Endothelial cell of umbilical vein (primary cell): ENCODE measurements at regions not wholly inside any gene's neighbourhood (a gene's known extent, or its start where the extent isn't known, plus 50 kb on each side); places are given as distances from the start of the nearest gene placed in this dataset.
A peak's percentile ranks its signal among the peaks of the same experiment; 100 is the strongest.

Source experiments
- BruUV-seq: library from RNA; stranded (reverse); fragments of 400-500 nt; replicated peaks from 2 replicates; lab custom pipeline; 2021; lab: Mats Ljungman, UMichigan
- CTCF ChIA-PET: fragments of 300-600, 350-600 bp; sonication (Branson Sonifier 250); formaldehyde crosslinking; loops from one replicate; lab custom pipeline; 2021; ENCODE audit warnings: antibody characterized with exemption, inconsistent platforms; lab: Charles Lee
- POLR2A ChIA-PET: fragments of 300-600, 350-600 bp; sonication (Branson Sonifier 250); formaldehyde crosslinking; loops from one replicate; lab custom pipeline; 2021; ENCODE audit warnings: antibody characterized with exemption, inconsistent platforms; lab: Charles Lee
- DNase-seq: peaks from one replicate; pipeline ENCODE4 v3.0.0-alpha.2; 2011; ENCODE audit warnings: low read depth, low spot score
- FAIRE-seq: peaks from 2 replicates; lab custom pipeline; 2011; peaks lifted over from hg19 to GRCh38; lab: Jason Lieb, UNC
- H2AFZ ChIP-seq: 2 replicates; pipeline ENCODE4 v1.6.0; 2012; ENCODE audit warnings: low read depth, low read length, control low read depth, inconsistent platforms
- H3K27ac ChIP-seq: 2 replicates; pipeline ENCODE4 v1.5.1; 2011; ENCODE audit warnings: low read depth, mild to moderate bottlenecking, control low read depth, low read length, moderate library complexity; ENCODE audit not compliant: insufficient read depth
- H3K27me3 ChIP-seq, 2 experiments: 2 replicates each; pipeline versions ENCODE4 v1.6.0 to v1.6.1; 2011; ENCODE audit warnings: low read length in 2 of 2, mixed read lengths in 1 of 2; ENCODE audit not compliant: control insufficient read depth in 2 of 2, insufficient read depth in 2 of 2
- H3K36me3 ChIP-seq, 2 experiments: 2 replicates in 1 of 2; 3 replicates in 1 of 2; pipeline ENCODE4 v1.5.1; 2011; ENCODE audit warnings: low read length in 2 of 2, mild to moderate bottlenecking in 1 of 2, moderate library complexity in 1 of 2; ENCODE audit not compliant: control insufficient read depth in 2 of 2, insufficient read depth in 2 of 2; ENCODE audit errors: extremely low read depth in 1 of 2
- H3K4me1 ChIP-seq: 3 replicates; pipeline ENCODE4 v1.5.1; 2011; ENCODE audit warnings: mild to moderate bottlenecking, low read length; ENCODE audit not compliant: control insufficient read depth, insufficient read depth; ENCODE audit errors: extremely low read depth
- H3K4me2 ChIP-seq: 2 replicates; pipeline ENCODE4 v1.6.1; 2011; ENCODE audit warnings: low read length, control low read depth, mixed read lengths; ENCODE audit not compliant: insufficient read depth
- H3K4me3 ChIP-seq, 3 experiments: fragments of 200-600 bp in 1 of 3; sonication (generic), shearing (Covaris generic) in 1 of 3; replicated peaks in 1 of 3; 2 replicates each; pipeline ENCODE4 v1.5.1; 2011 to 2016; ENCODE audit warnings: control low read depth in 3 of 3, low read length in 3 of 3, mild to moderate bottlenecking in 2 of 3, inconsistent platforms in 1 of 3, low read depth in 1 of 3, moderate library complexity in 1 of 3; ENCODE audit not compliant: insufficient read depth in 1 of 3
- H3K79me2 ChIP-seq: 2 replicates; pipeline ENCODE4 v1.6.0; 2012; ENCODE audit warnings: low read length, inconsistent platforms; ENCODE audit not compliant: control insufficient read depth, insufficient read depth
- H3K9ac ChIP-seq: replicated peaks from 2 replicates; pipeline ENCODE3; 2011; ENCODE audit warnings: low read length, control low read depth; ENCODE audit not compliant: insufficient read depth; ENCODE audit errors: extremely low read depth
- H3K9me1 ChIP-seq: replicated peaks from 3 replicates; pipeline ENCODE4 v1.6.0; 2011; ENCODE audit warnings: mild to moderate bottlenecking, low read length; ENCODE audit not compliant: control insufficient read depth, insufficient read depth; ENCODE audit errors: extremely low read depth
- H3K9me3 ChIP-seq: replicated peaks from 2 replicates; pipeline ENCODE4 v1.5.1; 2012; ENCODE audit warnings: low read length, inconsistent platforms; ENCODE audit not compliant: control insufficient read depth, insufficient read depth
- H4K20me1 ChIP-seq: replicated peaks from 2 replicates; pipeline ENCODE3; 2011; ENCODE audit warnings: mild to moderate bottlenecking, low read length; ENCODE audit not compliant: control insufficient read depth, insufficient read depth; ENCODE audit errors: extremely low read depth
- CTCF ChIP-seq, 2 donors: IDR thresholded peaks; 1 replicate in 1 of 2; 2 replicates in 1 of 2; pipeline ENCODE4 v1.5.1; 2011; ENCODE audit warnings: low read length in 2 of 2, mild to moderate bottlenecking in 2 of 2, moderate library complexity in 2 of 2, control low read depth in 1 of 2, inconsistent platforms in 1 of 2, low read depth in 1 of 2; ENCODE audit not compliant: insufficient read depth in 1 of 2; ENCODE audit errors: extremely low read depth in 1 of 2
- EZH2 ChIP-seq: IDR thresholded peaks from 2 replicates; pipeline ENCODE4 v1.6.1; 2012; ENCODE audit warnings: borderline replicate concordance, low read depth, mild to moderate bottlenecking, moderate library complexity, low read length, inconsistent platforms; ENCODE audit not compliant: severe bottlenecking
- FOS ChIP-seq: IDR thresholded peaks from 2 replicates; pipeline ENCODE4 v1.6.1; 2011; ENCODE audit warnings: mild to moderate bottlenecking, low read length, moderate library complexity, borderline replicate concordance; ENCODE audit not compliant: insufficient read depth
- GATA2 ChIP-seq: IDR thresholded peaks from 2 replicates; pipeline ENCODE4 v1.7.0; 2011; ENCODE audit warnings: low read depth, mild to moderate bottlenecking, moderate library complexity, mixed read lengths, low read length; ENCODE audit not compliant: insufficient read length, insufficient read depth
- JUN ChIP-seq: IDR thresholded peaks from 2 replicates; pipeline ENCODE4 v1.6.1; 2011; ENCODE audit warnings: borderline replicate concordance, low read depth; ENCODE audit not compliant: insufficient read length, insufficient read depth
- MAX ChIP-seq: IDR thresholded peaks from 2 replicates; pipeline ENCODE4 v1.6.1; 2011; ENCODE audit not compliant: insufficient read depth, insufficient read length
- MYC ChIP-seq: IDR thresholded peaks from one replicate; pipeline ENCODE4 v1.6.1; 2011; ENCODE audit warnings: mild to moderate bottlenecking, low read depth, low read length
- POLR2A ChIP-seq: IDR thresholded peaks from 2 replicates; pipeline ENCODE4 v1.6.1; 2012; ENCODE audit warnings: low read depth, mild to moderate bottlenecking, control low read depth, low read length
- POLR2AphosphoS5 ChIP-seq: IDR thresholded peaks from 2 replicates; pipeline ENCODE4 v1.6.1; 2012; ENCODE audit warnings: low read depth, mild to moderate bottlenecking, control low read depth, low read length, moderate library complexity; ENCODE audit not compliant: insufficient read depth
- dilution Hi-C: fragments of 300-500 bp; cut with MboI; formaldehyde crosslinking; loops from one replicate; pipeline ENCODE4 v1.15.0; 2019; ENCODE audit warnings: low sequenced_read_pairs; ENCODE audit not compliant: extremely low pct_ligation_motif_present
- intact Hi-C: fragments of 100-400 bp; cut with micrococcal nuclease; formaldehyde crosslinking; loops from one replicate; pipeline ENCODE4 v1.10.0; 2022

GRCh38 chr4:79209822-79210635 is 115.8 kb downstream of the NAA11 start:
- H3K9me3 ChIP-seq: no peaks in the 10 kb centered on the region
- H3K4me1 ChIP-seq: peaks cover 3% of the 10 kb centered on the region
- DNase-seq: peak; percentile 74
- H3K4me3 ChIP-seq: no peak overlapping the region
- BruUV-seq: no TSS peak
- no peaks in the 10 kb centered on the region for H3K79me2 ChIP-seq
- CTCF ChIA-PET: interaction anchor here (0.6 to 0.8 kb wide), 2 partner anchors 8 to 338 kb away, joined by 3 to 5 read pairs; no protein-coding TSS in a partner anchor
- dilution Hi-C loops: no loop called here
- intact Hi-C loops: no loop called here
- H3K27ac ChIP-seq: peak overlapping the region; percentile 9
- H3K36me3 ChIP-seq: no peaks in the 10 kb centered on the region
- no peaks in the 10 kb centered on the region for H3K9me1 ChIP-seq
- H4K20me1 ChIP-seq: no peaks in the 10 kb centered on the region
- peak; percentile 91 for TF ChIP-seq GATA2
- no peak for TF ChIP-seq JUN
- TF ChIP-seq CTCF (IDR thresholded peaks at IDR 0.05; ENCODE audit: extremely low read depth in 1 of 2, insufficient read depth in 1 of 2, low read depth in 1 of 2, low read length in 2 of 2): no peak
- no peak for TF ChIP-seq EZH2
- peak; percentile 21 for TF ChIP-seq FOS
- no peak for TF ChIP-seq MYC
- no peak for TF ChIP-seq MAX
- peak; percentile 45 for TF ChIP-seq POLR2AphosphoS5
- no peak for TF ChIP-seq POLR2A
- H2AFZ ChIP-seq: peak overlapping the region; percentile 31
- no peak overlapping the region for H3K9ac ChIP-seq
- peak; percentile 54 for FAIRE-seq
- POLR2A ChIA-PET: no interaction called here
- no peaks in the 10 kb centered on the region for H3K27me3 ChIP-seq
- H3K4me2 ChIP-seq: no peak overlapping the region
